Right lobe of liver (tissue), 4 donors: ENCODE measurements at regions not wholly inside any gene's neighbourhood (a gene's known extent, or its start where the extent isn't known, plus 50 kb on each side); places are given as distances from the start of the nearest gene placed in this dataset.

Experiments used
- POLR2A ChIP-seq: fragments of 450-650 bp; IDR thresholded peaks from one replicate; pipeline ENCODE4 v1.6.1; 2017; ENCODE audit warnings: antibody characterized with exemption, mild to moderate bottlenecking
- TF ChIP-seq, protein P1 (sequence below), 4 donors: fragments of 200-600 bp in 3 of 4; fragments of 450-650 bp in 1 of 4; IDR thresholded peaks; one replicate each; pipeline versions ENCODE4 v1.5.1 to v1.8.0; 2016 to 2022; ENCODE audit warnings: antibody characterized with exemption in 4 of 4, mild to moderate bottlenecking in 2 of 4
- donor health status: DM: no; HTN: no; CAD: no.
- donor health status: DM: no; HTN: no; CAD: no.
- donor health status: DM: no; HTN: yes; CAD: no.

DNA sequence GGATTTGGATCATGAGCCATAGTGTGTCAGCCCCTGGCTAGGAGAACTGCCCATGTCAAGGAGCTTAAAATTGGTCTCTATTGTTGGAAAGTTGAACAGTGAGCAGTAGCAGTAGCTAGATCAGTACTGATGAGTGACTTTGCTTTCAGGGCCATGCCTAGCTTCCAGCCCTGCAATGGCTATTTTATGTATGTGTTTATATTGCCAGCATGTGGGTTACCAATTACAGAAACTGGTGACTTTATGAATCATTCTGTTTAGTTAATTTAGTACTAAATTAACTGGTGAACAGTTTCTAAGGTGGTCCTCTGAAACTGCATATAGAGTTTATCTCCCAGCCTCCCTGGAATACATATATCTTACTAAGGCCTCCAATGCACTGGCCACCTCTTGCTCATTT is 908.1 kb upstream of the ALCAM start:
- TF ChIP-seq, protein P1, sequence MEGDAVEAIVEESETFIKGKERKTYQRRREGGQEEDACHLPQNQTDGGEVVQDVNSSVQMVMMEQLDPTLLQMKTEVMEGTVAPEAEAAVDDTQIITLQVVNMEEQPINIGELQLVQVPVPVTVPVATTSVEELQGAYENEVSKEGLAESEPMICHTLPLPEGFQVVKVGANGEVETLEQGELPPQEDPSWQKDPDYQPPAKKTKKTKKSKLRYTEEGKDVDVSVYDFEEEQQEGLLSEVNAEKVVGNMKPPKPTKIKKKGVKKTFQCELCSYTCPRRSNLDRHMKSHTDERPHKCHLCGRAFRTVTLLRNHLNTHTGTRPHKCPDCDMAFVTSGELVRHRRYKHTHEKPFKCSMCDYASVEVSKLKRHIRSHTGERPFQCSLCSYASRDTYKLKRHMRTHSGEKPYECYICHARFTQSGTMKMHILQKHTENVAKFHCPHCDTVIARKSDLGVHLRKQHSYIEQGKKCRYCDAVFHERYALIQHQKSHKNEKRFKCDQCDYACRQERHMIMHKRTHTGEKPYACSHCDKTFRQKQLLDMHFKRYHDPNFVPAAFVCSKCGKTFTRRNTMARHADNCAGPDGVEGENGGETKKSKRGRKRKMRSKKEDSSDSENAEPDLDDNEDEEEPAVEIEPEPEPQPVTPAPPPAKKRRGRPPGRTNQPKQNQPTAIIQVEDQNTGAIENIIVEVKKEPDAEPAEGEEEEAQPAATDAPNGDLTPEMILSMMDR (IDR thresholded peaks at IDR 0.05) = no peak
- TF ChIP-seq POLR2A = no peak
